HCT116 (cell line): ENCODE measurements at regions not wholly inside any gene's neighbourhood (a gene's known extent, or its start where the extent isn't known, plus 50 kb on each side); places are given as distances from the start of the nearest gene placed in this dataset.

ENCODE experiments used
- ATAC-seq: fragments of 200-7000 bp; cut with Tn5 transposase; 2 replicates; pipeline ENCODE4 v1.9.1; 2020; ENCODE audit warnings: mild to moderate bottlenecking, moderate library complexity
- BruUV-seq: library from RNA; stranded (reverse); fragments of 400-500 nt; replicated peaks from 2 replicates; lab custom pipeline; 2021; lab: Mats Ljungman, UMichigan
- CTCF ChIA-PET: fragments of 300-600 bp; sonication (Branson Sonifier 250); formaldehyde crosslinking; loops from one replicate; lab custom pipeline; 2021; ENCODE audit warnings: antibody characterized with exemption; lab: Charles Lee
- POLR2A ChIA-PET: fragments of 300-600, 350-600 bp; sonication (Branson Sonifier 250); formaldehyde crosslinking; loops from one replicate; lab custom pipeline; 2021; ENCODE audit warnings: antibody characterized with exemption; lab: Charles Lee
- RAD21 ChIA-PET, 2 experiments: fragments of 300-600 bp; sonication (Branson Sonifier 250); formaldehyde crosslinking; loops; one replicate each; lab custom pipeline; 2023; ENCODE audit warnings: low total read pairs in 2 of 2; ENCODE audit not compliant: uncharacterized antibody in 2 of 2, unreplicated experiment in 2 of 2, low non-redundant PET in 1 of 2; lab: Charles Lee
- DNase-seq: peaks from one replicate; pipeline ENCODE4 v3.0.0-alpha.2; 2010; ENCODE audit warnings: low read depth, low spot score
- H2AFZ ChIP-seq: fragments of 200-600 bp; shearing (Covaris generic), sonication (generic); 2 replicates; pipeline ENCODE4 v1.6.1; 2017; ENCODE audit warnings: low read depth, mixed run types, mixed read lengths, antibody characterized with exemption, low read length; ENCODE audit not compliant: poor library complexity, severe bottlenecking
- H3K27ac ChIP-seq: 2 replicates; pipeline ENCODE4 v1.5.1; 2012; ENCODE audit warnings: low read depth, low read length
- H3K27me3 ChIP-seq: fragments of 200-600 bp; sonication (generic); 2 replicates; pipeline ENCODE4 v1.6.1; 2016; ENCODE audit warnings: mixed run types, low read length, mixed read lengths; ENCODE audit not compliant: insufficient read depth
- H3K36me3 ChIP-seq, 2 experiments: fragments of 200-500 bp in 1 of 2; fragments of 200-600 bp in 1 of 2; sonication (Bioruptor generic) in 1 of 2; sonication (generic) in 1 of 2; 2 replicates each; pipeline versions ENCODE4 v1.5.1 to v1.6.1; 2014 to 2016; ENCODE audit warnings: low read length in 2 of 2, inconsistent platforms in 1 of 2, mixed read lengths in 1 of 2, mixed run types in 1 of 2; ENCODE audit not compliant: insufficient read depth in 2 of 2, control insufficient read depth in 1 of 2
- H3K4me1 ChIP-seq, 2 experiments: fragments of 200-600 bp in 1 of 2; sonication (generic) in 1 of 2; 2 replicates each; pipeline versions ENCODE4 v1.5.1 to v1.6.1; 2012 to 2017; ENCODE audit warnings: low read length in 2 of 2, inconsistent platforms in 1 of 2, mild to moderate bottlenecking in 1 of 2, mixed read lengths in 1 of 2, mixed run types in 1 of 2, moderate library complexity in 1 of 2; ENCODE audit not compliant: insufficient read depth in 2 of 2, control insufficient read depth in 1 of 2
- H3K4me2 ChIP-seq: fragments of 200-600 bp; sonication (generic); 2 replicates; pipeline ENCODE4 v1.6.1; 2017; ENCODE audit warnings: mixed run types, low read length, mixed read lengths
- H3K4me3 ChIP-seq, 2 experiments: fragments of 200-600 bp in 1 of 2; sonication (generic) in 1 of 2; replicated peaks in 1 of 2; 2 replicates each; pipeline ENCODE4 v1.5.1; 2011 to 2016; ENCODE audit warnings: low read length in 2 of 2, control low read depth in 1 of 2, low read depth in 1 of 2, mild to moderate bottlenecking in 1 of 2, mixed read lengths in 1 of 2, mixed run types in 1 of 2
- H3K79me2 ChIP-seq: fragments of 200-600 bp; sonication (generic); 2 replicates; pipeline ENCODE4 v1.6.1; 2017; ENCODE audit warnings: mild to moderate bottlenecking, mixed run types, low read length, moderate library complexity, mixed read lengths; ENCODE audit not compliant: insufficient read depth
- H3K9ac ChIP-seq: fragments of 200-600 bp; sonication (generic); 2 replicates; pipeline ENCODE4 v1.6.1; 2016; ENCODE audit warnings: low read length, mixed read lengths
- H3K9me2 ChIP-seq: fragments of 200-600 bp; sonication (generic), shearing (Covaris generic); 2 replicates; pipeline ENCODE4 v1.6.1; 2017; ENCODE audit warnings: mixed run types, mild to moderate bottlenecking, moderate library complexity; ENCODE audit not compliant: insufficient read depth
- H3K9me3 ChIP-seq, 2 experiments: fragments of 200-500 bp in 1 of 2; fragments of 200-600 bp in 1 of 2; sonication (Bioruptor generic) in 1 of 2; sonication (generic) in 1 of 2; 2 replicates each; pipeline ENCODE4 v1.6.1; 2014 to 2017; ENCODE audit warnings: low read length in 2 of 2, mixed read lengths in 2 of 2, inconsistent platforms in 1 of 2, low read depth in 1 of 2, mild to moderate bottlenecking in 1 of 2, mixed run types in 1 of 2, moderate library complexity in 1 of 2; ENCODE audit not compliant: control insufficient read depth in 1 of 2, insufficient read depth in 1 of 2
- H4K20me1 ChIP-seq: fragments of 200-600 bp; sonication (generic), shearing (Covaris generic); 2 replicates; pipeline ENCODE4 v1.6.1; 2017; ENCODE audit warnings: mixed run types, mild to moderate bottlenecking, moderate library complexity; ENCODE audit not compliant: insufficient read depth
- CBX3 ChIP-seq: IDR thresholded peaks from 2 replicates; pipeline ENCODE4 v1.6.1; 2012; ENCODE audit warnings: low read depth
- CEBPB ChIP-seq: IDR thresholded peaks from 2 replicates; pipeline ENCODE4 v1.6.1; 2012; ENCODE audit warnings: low read depth
- EGR1 ChIP-seq: IDR thresholded peaks from 2 replicates; pipeline ENCODE4 v1.6.1; 2012; ENCODE audit warnings: low read depth
- EZH2 ChIP-seq: fragments of 200-600 bp; sonication (generic); IDR thresholded peaks from 2 replicates; pipeline ENCODE4 v1.6.1; 2017; ENCODE audit warnings: antibody characterized with exemption, mixed run types
- EZH2phosphoT487 ChIP-seq: fragments of 200-600 bp; IDR thresholded peaks from 2 replicates; pipeline ENCODE4 v1.6.1; 2018; ENCODE audit warnings: antibody characterized with exemption, borderline replicate concordance
- JUND ChIP-seq: IDR thresholded peaks from 2 replicates; pipeline ENCODE4 v1.6.1; 2012
- MAX ChIP-seq: IDR thresholded peaks from 2 replicates; pipeline ENCODE4 v1.6.1; 2012
- POLR2A ChIP-seq: IDR thresholded peaks from 2 replicates; pipeline ENCODE4 v1.7.0; 2011; ENCODE audit warnings: borderline replicate concordance; ENCODE audit not compliant: insufficient read depth, insufficient read length; ENCODE audit errors: extremely low read depth
- POLR2AphosphoS5 ChIP-seq: IDR thresholded peaks from 2 replicates; pipeline ENCODE4 v1.6.1; 2011; ENCODE audit warnings: mild to moderate bottlenecking, low read depth, low read length, moderate library complexity
- SP1 ChIP-seq: IDR thresholded peaks from 2 replicates; pipeline ENCODE4 v1.6.1; 2012; ENCODE audit warnings: low read depth
- SRF ChIP-seq: IDR thresholded peaks from 2 replicates; pipeline ENCODE4 v1.6.1; 2012; ENCODE audit warnings: low read depth
- ZFX ChIP-seq: fragments of 450-650 bp; IDR thresholded peaks from 2 replicates; pipeline ENCODE4 v1.6.1; 2017
- ZNF274 ChIP-seq: fragments of 200-500 bp; sonication (Bioruptor generic); IDR thresholded peaks from 2 replicates; pipeline ENCODE4 v1.6.1; 2014; ENCODE audit warnings: mild to moderate bottlenecking, low read depth, low read length, inconsistent platforms
- intact Hi-C: fragments of 100-400 bp; cut with micrococcal nuclease; formaldehyde crosslinking; loops from 2 replicates; pipeline ENCODE4 v1.10.0; 2022
- TF ChIP-seq, protein P1 (sequence below): IDR thresholded peaks from 2 replicates; pipeline ENCODE4 v1.6.1; 2012
- TF ChIP-seq, protein P2 (sequence below), 3 experiments: fragments of 200-600 bp in 1 of 3; sonication (generic) in 1 of 3; IDR thresholded peaks in 2 of 3; conservative IDR thresholded peaks in 1 of 3; 2 replicates each; pipeline ENCODE4 v1.5.1; 2012 to 2017; ENCODE audit warnings: low read depth in 2 of 3, low read length in 2 of 3, antibody characterized with exemption in 1 of 3, borderline replicate concordance in 1 of 3, control low read depth in 1 of 3, mild to moderate bottlenecking in 1 of 3, mixed read lengths in 1 of 3, mixed run types in 1 of 3, moderate library complexity in 1 of 3; ENCODE audit not compliant: insufficient read depth in 1 of 3
- TF ChIP-seq, protein P3 (sequence below): IDR thresholded peaks from 2 replicates; pipeline ENCODE4 v1.6.1; 2012; ENCODE audit warnings: low read depth

DNA sequence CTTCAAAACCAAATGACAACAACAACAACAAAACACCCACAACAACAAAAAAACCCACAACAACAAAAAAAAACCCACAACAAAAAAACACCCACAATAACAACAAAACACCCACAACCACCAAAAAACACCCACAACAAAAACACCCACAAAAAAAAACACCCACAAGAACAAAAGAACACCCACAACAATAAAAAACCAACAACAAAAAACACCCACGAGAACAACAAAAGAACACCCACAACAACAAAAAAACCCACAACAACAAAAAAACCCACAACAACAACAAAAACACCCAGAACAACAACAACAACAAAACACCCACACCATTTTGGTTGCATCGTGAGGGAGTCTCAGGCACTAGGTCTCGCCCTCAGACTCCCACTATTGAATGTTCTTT is 117.8 kb downstream of the C16orf95 start:
- RAD21 ChIA-PET, result no interaction called here
- CTCF ChIA-PET, result no interaction called here
- ATAC-seq, result no peak
- TF ChIP-seq CBX3, result no peak
- no peak for TF ChIP-seq SRF
- TF ChIP-seq, protein P1, sequence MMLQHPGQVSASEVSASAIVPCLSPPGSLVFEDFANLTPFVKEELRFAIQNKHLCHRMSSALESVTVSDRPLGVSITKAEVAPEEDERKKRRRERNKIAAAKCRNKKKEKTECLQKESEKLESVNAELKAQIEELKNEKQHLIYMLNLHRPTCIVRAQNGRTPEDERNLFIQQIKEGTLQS, result no peak
- no peak for TF ChIP-seq ZNF274
- no peak for TF ChIP-seq SP1
- BruUV-seq, result no TSS peak
- no peak overlapping the region for H3K4me2 ChIP-seq
- H3K36me3 ChIP-seq, result no peaks in the 10 kb centered on the region
- no peak overlapping the region for H2AFZ ChIP-seq
- H3K4me3 ChIP-seq, result no peak overlapping the region
- no peaks in the 10 kb centered on the region for H3K9me2 ChIP-seq
- POLR2A ChIA-PET, result no interaction called here
- no peaks in the 10 kb centered on the region for H3K9me3 ChIP-seq
- H3K9ac ChIP-seq, result no peak overlapping the region
- intact Hi-C loops, result no loop called here
- no peak for DNase-seq
- H3K27ac ChIP-seq, result no peak overlapping the region
- H3K79me2 ChIP-seq, result no peaks in the 10 kb centered on the region
- no peaks in the 10 kb centered on the region for H4K20me1 ChIP-seq
- peaks cover 2 to 15% of the 10 kb centered on the region in 2 experiments; a peak in 3 of 4 replicates for H3K4me1 ChIP-seq
- H3K27me3 ChIP-seq, result no peaks in the 10 kb centered on the region

DNA sequence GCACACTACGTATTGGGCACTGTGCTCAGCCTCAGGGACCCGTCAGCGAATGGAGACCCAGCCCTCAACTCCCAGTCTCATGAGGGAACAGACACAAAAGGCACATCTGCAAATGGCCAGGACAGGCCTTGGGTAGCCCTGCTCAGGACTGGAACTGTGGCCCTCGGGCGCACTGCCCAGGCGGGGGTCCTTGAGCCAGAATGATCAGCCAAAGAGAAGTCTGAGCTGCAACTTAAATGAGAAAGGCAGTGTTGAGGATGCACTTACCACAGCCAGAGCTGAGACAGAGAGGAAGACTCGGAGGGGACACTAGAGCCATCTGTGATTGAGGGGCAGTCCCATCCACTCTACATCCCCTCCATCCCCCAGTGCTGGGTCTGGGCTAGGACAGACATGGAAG is 117.3 kb downstream of the C16orf95 start:
- ChIA-PET RAD21 (no interaction called here), POLR2A (no interaction called here), CTCF (interaction anchor here (1.2 kb wide), 1 partner anchor 437 kb away, joined by 3 read pairs; no protein-coding TSS in a partner anchor)
- BruUV-seq, result no TSS peak
- H3K36me3 ChIP-seq, result no peaks in the 10 kb centered on the region
- peaks cover 2 to 15% of the 10 kb centered on the region in 2 experiments; a peak in 3 of 4 replicates for H3K4me1 ChIP-seq
- H3K4me3 ChIP-seq, result no peak overlapping the region
- no peak for ATAC-seq
- H3K9me2 ChIP-seq, result no peaks in the 10 kb centered on the region
- intact Hi-C loops, result loop anchor here (5.0 kb wide), 2 partner anchors 437 to 638 kb away; no protein-coding TSS in a partner anchor
- H2AFZ ChIP-seq, result no peak overlapping the region
- no peaks in the 10 kb centered on the region for H3K79me2 ChIP-seq
- DNase-seq, result no peak
- H3K4me2 ChIP-seq, result no peak overlapping the region
- no peak overlapping the region for H3K9ac ChIP-seq
- H3K9me3 ChIP-seq, result no peaks in the 10 kb centered on the region
- H3K27me3 ChIP-seq, result no peaks in the 10 kb centered on the region
- H4K20me1 ChIP-seq, result no peaks in the 10 kb centered on the region
- H3K27ac ChIP-seq, result no peak overlapping the region
- TF ChIP-seq, protein P1, result no peak
- TF ChIP-seq CBX3, result no peak
- TF ChIP-seq MAX, result no peak
- TF ChIP-seq, protein P2, sequence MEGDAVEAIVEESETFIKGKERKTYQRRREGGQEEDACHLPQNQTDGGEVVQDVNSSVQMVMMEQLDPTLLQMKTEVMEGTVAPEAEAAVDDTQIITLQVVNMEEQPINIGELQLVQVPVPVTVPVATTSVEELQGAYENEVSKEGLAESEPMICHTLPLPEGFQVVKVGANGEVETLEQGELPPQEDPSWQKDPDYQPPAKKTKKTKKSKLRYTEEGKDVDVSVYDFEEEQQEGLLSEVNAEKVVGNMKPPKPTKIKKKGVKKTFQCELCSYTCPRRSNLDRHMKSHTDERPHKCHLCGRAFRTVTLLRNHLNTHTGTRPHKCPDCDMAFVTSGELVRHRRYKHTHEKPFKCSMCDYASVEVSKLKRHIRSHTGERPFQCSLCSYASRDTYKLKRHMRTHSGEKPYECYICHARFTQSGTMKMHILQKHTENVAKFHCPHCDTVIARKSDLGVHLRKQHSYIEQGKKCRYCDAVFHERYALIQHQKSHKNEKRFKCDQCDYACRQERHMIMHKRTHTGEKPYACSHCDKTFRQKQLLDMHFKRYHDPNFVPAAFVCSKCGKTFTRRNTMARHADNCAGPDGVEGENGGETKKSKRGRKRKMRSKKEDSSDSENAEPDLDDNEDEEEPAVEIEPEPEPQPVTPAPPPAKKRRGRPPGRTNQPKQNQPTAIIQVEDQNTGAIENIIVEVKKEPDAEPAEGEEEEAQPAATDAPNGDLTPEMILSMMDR (IDR thresholded peaks at IDR 0.05 in 2 of 3, conservative IDR thresholded peaks at IDR 0.05 in 1 of 3; ENCODE audit: borderline replicate concordance in 1 of 3, insufficient read depth in 1 of 3, low read depth in 2 of 3, low read length in 2 of 3), result no peak
- TF ChIP-seq CEBPB, result no peak
- TF ChIP-seq JUND, result no peak
- TF ChIP-seq, protein P3, sequence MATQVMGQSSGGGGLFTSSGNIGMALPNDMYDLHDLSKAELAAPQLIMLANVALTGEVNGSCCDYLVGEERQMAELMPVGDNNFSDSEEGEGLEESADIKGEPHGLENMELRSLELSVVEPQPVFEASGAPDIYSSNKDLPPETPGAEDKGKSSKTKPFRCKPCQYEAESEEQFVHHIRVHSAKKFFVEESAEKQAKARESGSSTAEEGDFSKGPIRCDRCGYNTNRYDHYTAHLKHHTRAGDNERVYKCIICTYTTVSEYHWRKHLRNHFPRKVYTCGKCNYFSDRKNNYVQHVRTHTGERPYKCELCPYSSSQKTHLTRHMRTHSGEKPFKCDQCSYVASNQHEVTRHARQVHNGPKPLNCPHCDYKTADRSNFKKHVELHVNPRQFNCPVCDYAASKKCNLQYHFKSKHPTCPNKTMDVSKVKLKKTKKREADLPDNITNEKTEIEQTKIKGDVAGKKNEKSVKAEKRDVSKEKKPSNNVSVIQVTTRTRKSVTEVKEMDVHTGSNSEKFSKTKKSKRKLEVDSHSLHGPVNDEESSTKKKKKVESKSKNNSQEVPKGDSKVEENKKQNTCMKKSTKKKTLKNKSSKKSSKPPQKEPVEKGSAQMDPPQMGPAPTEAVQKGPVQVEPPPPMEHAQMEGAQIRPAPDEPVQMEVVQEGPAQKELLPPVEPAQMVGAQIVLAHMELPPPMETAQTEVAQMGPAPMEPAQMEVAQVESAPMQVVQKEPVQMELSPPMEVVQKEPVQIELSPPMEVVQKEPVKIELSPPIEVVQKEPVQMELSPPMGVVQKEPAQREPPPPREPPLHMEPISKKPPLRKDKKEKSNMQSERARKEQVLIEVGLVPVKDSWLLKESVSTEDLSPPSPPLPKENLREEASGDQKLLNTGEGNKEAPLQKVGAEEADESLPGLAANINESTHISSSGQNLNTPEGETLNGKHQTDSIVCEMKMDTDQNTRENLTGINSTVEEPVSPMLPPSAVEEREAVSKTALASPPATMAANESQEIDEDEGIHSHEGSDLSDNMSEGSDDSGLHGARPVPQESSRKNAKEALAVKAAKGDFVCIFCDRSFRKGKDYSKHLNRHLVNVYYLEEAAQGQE, result no peak
- TF ChIP-seq POLR2A, result no peak
- TF ChIP-seq POLR2AphosphoS5, result no peak
- no peak for TF ChIP-seq ZNF274
- TF ChIP-seq SRF, result no peak
- TF ChIP-seq EZH2phosphoT487, result no peak
- no peak for TF ChIP-seq ZFX
- no peak for TF ChIP-seq EZH2
- TF ChIP-seq EGR1, result no peak
